Keratinocyte (primary cell): ENCODE measurements at regions not wholly inside any gene's neighbourhood (a gene's known extent, or its start where the extent isn't known, plus 50 kb on each side); places are given as distances from the start of the nearest gene placed in this dataset.

Experiments used
- DNase-seq: peaks from one replicate; pipeline ENCODE4 v3.0.0-alpha.2; 2011; ENCODE audit warnings: low read depth, missing footprints, low spot score
- FAIRE-seq: peaks from 2 replicates; lab custom pipeline; 2011; peaks lifted over from hg19 to GRCh38; lab: Jason Lieb, UNC
- H2AFZ ChIP-seq: 2 replicates; pipeline ENCODE4 v1.6.0; 2012; ENCODE audit warnings: low read length, control low read depth, inconsistent platforms; ENCODE audit not compliant: control insufficient read depth
- H3K27ac ChIP-seq: 2 replicates; pipeline ENCODE4 v1.5.1; 2011; ENCODE audit warnings: low read length; ENCODE audit not compliant: control insufficient read depth, insufficient read depth
- H3K27me3 ChIP-seq: 3 replicates; pipeline ENCODE4 v1.6.0; 2011; ENCODE audit warnings: low read length; ENCODE audit not compliant: control insufficient read depth, insufficient read depth; ENCODE audit errors: extremely low read depth
- H3K36me3 ChIP-seq, 2 experiments: 2 replicates in 1 of 2; 3 replicates in 1 of 2; pipeline ENCODE4 v1.5.1; 2011; ENCODE audit warnings: low read length in 2 of 2, mild to moderate bottlenecking in 1 of 2; ENCODE audit not compliant: control insufficient read depth in 2 of 2, insufficient read depth in 2 of 2; ENCODE audit errors: extremely low read depth in 1 of 2
- H3K4me1 ChIP-seq: 3 replicates; pipeline ENCODE4 v1.5.1; 2011; ENCODE audit warnings: low read length; ENCODE audit not compliant: control insufficient read depth, insufficient read depth; ENCODE audit errors: extremely low read depth
- H3K4me2 ChIP-seq: 3 replicates; pipeline ENCODE4 v1.6.0; 2011; ENCODE audit warnings: low read depth, low read length; ENCODE audit not compliant: control insufficient read depth, insufficient read depth; ENCODE audit errors: extremely low read depth
- H3K4me3 ChIP-seq, 3 experiments: fragments of 200-600 bp in 1 of 3; sonication (generic) in 1 of 3; 2 replicates in 2 of 3; 3 replicates in 1 of 3; pipeline ENCODE4 v1.5.1; 2011 to 2016; ENCODE audit warnings: low read length in 3 of 3, mild to moderate bottlenecking in 3 of 3, control low read depth in 2 of 3, inconsistent platforms in 1 of 3, low read depth in 1 of 3, mixed read lengths in 1 of 3, mixed run types in 1 of 3, moderate library complexity in 1 of 3; ENCODE audit not compliant: control insufficient read depth in 2 of 3, insufficient read depth in 2 of 3; ENCODE audit errors: extremely low read depth in 1 of 3
- H3K79me2 ChIP-seq: 2 replicates; pipeline ENCODE4 v1.6.0; 2012; ENCODE audit warnings: low read length; ENCODE audit not compliant: control insufficient read depth, insufficient read depth
- H3K9ac ChIP-seq: 3 replicates; pipeline ENCODE4 v1.6.0; 2011; ENCODE audit warnings: low read length; ENCODE audit not compliant: control insufficient read depth, insufficient read depth; ENCODE audit errors: extremely low read depth
- H3K9me1 ChIP-seq: 3 replicates; pipeline ENCODE4 v1.6.0; 2011; ENCODE audit warnings: low read length; ENCODE audit not compliant: control insufficient read depth, insufficient read depth; ENCODE audit errors: extremely low read depth
- H3K9me3 ChIP-seq: 2 replicates; pipeline ENCODE4 v1.5.1; 2012; ENCODE audit warnings: low read depth, low read length; ENCODE audit not compliant: control insufficient read depth
- H4K20me1 ChIP-seq: 3 replicates; pipeline ENCODE4 v1.6.0; 2011; ENCODE audit warnings: low read length; ENCODE audit not compliant: control insufficient read depth, insufficient read depth; ENCODE audit errors: extremely low read depth
- EZH2 ChIP-seq: IDR thresholded peaks from one replicate; pipeline ENCODE4 v1.6.1; 2012; ENCODE audit warnings: inconsistent platforms, mild to moderate bottlenecking, low read length, moderate library complexity
- dilution Hi-C: fragments of 300-500 bp; cut with MboI; formaldehyde crosslinking; loops from one replicate; pipeline ENCODE4 v1.7.0; 2020; ENCODE audit warnings: low sequenced_read_pairs; ENCODE audit not compliant: extremely low pct_ligation_motif_present
- TF ChIP-seq, protein P1 (sequence below), 3 experiments: IDR thresholded peaks in 1 of 3; conservative IDR thresholded peaks in 1 of 3; optimal IDR thresholded peaks in 1 of 3; 2 replicates in 2 of 3; 3 replicates in 1 of 3; pipeline versions ENCODE3 to v1.5.1; 2011; ENCODE audit warnings: low read length in 3 of 3, mild to moderate bottlenecking in 3 of 3, moderate library complexity in 2 of 3, control low read depth in 1 of 3, inconsistent platforms in 1 of 3; ENCODE audit not compliant: insufficient read depth in 2 of 3; ENCODE audit errors: extremely low read depth in 1 of 3

DNA sequence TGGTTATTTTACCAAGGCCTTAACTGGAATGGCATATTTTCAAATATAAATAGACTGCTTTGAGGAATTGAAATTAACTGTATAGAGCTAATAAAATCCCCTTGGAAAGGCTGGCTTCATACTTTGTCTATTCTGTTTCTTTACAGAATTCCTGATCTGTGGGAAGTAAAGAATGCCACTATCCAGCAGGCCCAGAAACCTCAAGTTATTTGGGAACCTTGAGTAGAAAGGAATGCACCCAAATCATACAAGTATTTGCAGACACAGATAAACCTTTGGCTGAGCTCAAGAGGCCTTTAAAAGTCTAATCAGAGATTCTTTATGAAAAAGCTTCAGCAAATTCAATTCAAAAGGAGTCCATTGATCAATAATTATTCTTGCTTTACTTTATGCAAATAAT, 975.7 kb upstream of the PABPC4L start:
- no peak for DNase-seq
- H3K9me1 ChIP-seq = no peaks in the 10 kb centered on the region
- no peak overlapping the region for H2AFZ ChIP-seq
- no peak overlapping the region for H3K9ac ChIP-seq
- no peak overlapping the region for H3K4me3 ChIP-seq
- H3K4me2 ChIP-seq = no peak overlapping the region
- no peaks in the 10 kb centered on the region for H4K20me1 ChIP-seq
- no peaks in the 10 kb centered on the region for H3K27me3 ChIP-seq
- no peak for FAIRE-seq
- no peaks in the 10 kb centered on the region for H3K36me3 ChIP-seq
- no peak overlapping the region for H3K27ac ChIP-seq
- H3K9me3 ChIP-seq = no peaks in the 10 kb centered on the region
- dilution Hi-C loops = no loop called here
- no peaks in the 10 kb centered on the region for H3K79me2 ChIP-seq
- no peaks in the 10 kb centered on the region for H3K4me1 ChIP-seq
- TF ChIP-seq EZH2 = no peak

DNA sequence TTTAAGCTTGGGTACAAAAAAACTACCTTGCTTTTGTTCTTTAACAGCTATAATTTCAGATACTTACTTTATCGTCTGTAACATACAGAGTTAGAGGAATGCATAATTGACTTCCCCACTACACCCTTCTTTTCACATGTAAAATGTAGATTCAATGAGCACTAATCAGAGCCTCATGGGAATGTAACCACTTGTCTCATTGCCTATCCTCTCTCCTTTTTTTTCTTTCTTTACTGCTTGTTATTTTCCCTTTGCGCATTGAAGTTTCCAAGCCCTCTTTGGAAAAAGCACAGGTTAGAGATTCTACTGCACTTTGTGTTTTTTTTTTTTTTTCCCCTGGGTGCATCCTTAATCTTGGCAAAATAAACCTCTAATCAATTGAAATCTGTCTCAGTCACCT, 965.1 kb upstream of the PABPC4L start:
- no peak overlapping the region for H2AFZ ChIP-seq
- no peaks in the 10 kb centered on the region for H3K9me1 ChIP-seq
- H3K4me1 ChIP-seq = no peaks in the 10 kb centered on the region
- H3K27ac ChIP-seq = no peak overlapping the region
- H3K4me3 ChIP-seq = no peak overlapping the region
- no peak overlapping the region for H3K4me2 ChIP-seq
- H3K79me2 ChIP-seq = no peaks in the 10 kb centered on the region
- FAIRE-seq (no peak), DNase-seq (no peak)
- H4K20me1 ChIP-seq = no peaks in the 10 kb centered on the region
- dilution Hi-C loops = no loop called here
- no peaks in the 10 kb centered on the region for H3K27me3 ChIP-seq
- TF ChIP-seq, protein P1, sequence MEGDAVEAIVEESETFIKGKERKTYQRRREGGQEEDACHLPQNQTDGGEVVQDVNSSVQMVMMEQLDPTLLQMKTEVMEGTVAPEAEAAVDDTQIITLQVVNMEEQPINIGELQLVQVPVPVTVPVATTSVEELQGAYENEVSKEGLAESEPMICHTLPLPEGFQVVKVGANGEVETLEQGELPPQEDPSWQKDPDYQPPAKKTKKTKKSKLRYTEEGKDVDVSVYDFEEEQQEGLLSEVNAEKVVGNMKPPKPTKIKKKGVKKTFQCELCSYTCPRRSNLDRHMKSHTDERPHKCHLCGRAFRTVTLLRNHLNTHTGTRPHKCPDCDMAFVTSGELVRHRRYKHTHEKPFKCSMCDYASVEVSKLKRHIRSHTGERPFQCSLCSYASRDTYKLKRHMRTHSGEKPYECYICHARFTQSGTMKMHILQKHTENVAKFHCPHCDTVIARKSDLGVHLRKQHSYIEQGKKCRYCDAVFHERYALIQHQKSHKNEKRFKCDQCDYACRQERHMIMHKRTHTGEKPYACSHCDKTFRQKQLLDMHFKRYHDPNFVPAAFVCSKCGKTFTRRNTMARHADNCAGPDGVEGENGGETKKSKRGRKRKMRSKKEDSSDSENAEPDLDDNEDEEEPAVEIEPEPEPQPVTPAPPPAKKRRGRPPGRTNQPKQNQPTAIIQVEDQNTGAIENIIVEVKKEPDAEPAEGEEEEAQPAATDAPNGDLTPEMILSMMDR (optimal IDR thresholded peaks at IDR 0.05 in 1 of 3, IDR thresholded peaks at IDR 0.05 in 1 of 3, conservative IDR thresholded peaks at IDR 0.05 in 1 of 3; ENCODE audit: extremely low read depth in 1 of 3, insufficient read depth in 2 of 3, low read length in 3 of 3) = no peak
- TF ChIP-seq EZH2 = no peak
- no peaks in the 10 kb centered on the region for H3K9me3 ChIP-seq
- no peaks in the 10 kb centered on the region for H3K36me3 ChIP-seq
- no peak overlapping the region for H3K9ac ChIP-seq

DNA sequence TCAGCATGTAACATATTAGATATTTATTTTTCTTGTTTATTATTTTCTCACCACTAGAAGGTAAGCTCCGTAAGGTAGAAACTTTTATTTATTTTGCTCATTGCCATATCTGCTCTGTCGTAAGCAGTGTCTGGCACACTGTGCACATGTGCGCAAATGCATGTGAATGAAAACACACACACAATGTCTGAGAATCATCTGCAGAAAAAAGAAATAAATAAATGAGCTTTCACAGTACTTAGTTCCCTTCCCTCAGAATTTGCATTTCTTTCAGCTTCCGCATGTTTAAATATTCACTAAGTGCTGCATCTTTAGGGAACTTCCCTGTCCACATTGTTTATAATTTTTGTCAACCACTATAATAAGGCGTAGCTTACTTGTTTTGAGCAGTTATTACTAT, 963.0 kb upstream of the PABPC4L start:
- dilution Hi-C loops = no loop called here

More for the DNA sequence above, 963.0 kb upstream of the PABPC4L start:
- H3K4me1 ChIP-seq = no peaks in the 10 kb centered on the region
- no peak overlapping the region for H3K27ac ChIP-seq
- H3K4me2 ChIP-seq = no peak overlapping the region
- H3K36me3 ChIP-seq = no peaks in the 10 kb centered on the region
- no peaks in the 10 kb centered on the region for H3K9me3 ChIP-seq
- TF ChIP-seq, protein P1 (optimal IDR thresholded peaks at IDR 0.05 in 1 of 3, IDR thresholded peaks at IDR 0.05 in 1 of 3, conservative IDR thresholded peaks at IDR 0.05 in 1 of 3; ENCODE audit: extremely low read depth in 1 of 3, insufficient read depth in 2 of 3, low read length in 3 of 3) = no peak
- no peak for TF ChIP-seq EZH2
- H3K4me3 ChIP-seq = no peak overlapping the region
- no peaks in the 10 kb centered on the region for H3K27me3 ChIP-seq
- DNase-seq (no peak), FAIRE-seq (no peak)
- H4K20me1 ChIP-seq = no peaks in the 10 kb centered on the region
- no peaks in the 10 kb centered on the region for H3K79me2 ChIP-seq
- no peak overlapping the region for H2AFZ ChIP-seq
- no peaks in the 10 kb centered on the region for H3K9me1 ChIP-seq
- no peak overlapping the region for H3K9ac ChIP-seq
